ENCODE measurements at regions not wholly inside any gene's neighbourhood (a gene's known extent, or its start where the extent isn't known, plus 50 kb on each side); places are given as distances from the start of the nearest gene placed in this dataset.
"Not testable (repeated sequence)": the region's sequence is repeated elsewhere in the genome, so short reads cannot be mapped to it uniquely, and the experiment has no call there.

DNA sequence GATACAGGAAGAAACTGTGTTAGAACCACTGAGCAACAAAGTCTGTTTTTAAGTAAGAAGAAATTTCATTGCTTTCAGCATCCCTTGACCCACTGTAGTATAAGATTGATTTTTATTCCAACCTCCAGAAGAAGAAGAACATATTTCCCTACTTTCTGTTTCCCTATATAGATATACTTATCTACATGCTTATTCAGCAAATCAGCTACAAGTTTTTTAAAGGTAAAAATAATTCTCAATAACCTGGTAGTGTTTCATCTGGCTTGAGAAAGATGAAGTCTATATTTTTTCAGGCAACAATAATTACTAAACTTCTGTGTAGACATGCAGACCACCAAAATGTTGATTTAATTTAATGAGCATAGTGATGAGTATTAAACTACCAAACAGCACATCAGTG, 201.0 kb downstream of the OSTF1 start:
- no peak for DNase-seq

GRCh38 chr9:75299324-75299723, 211.0 kb downstream of the OSTF1 start:
- DNase-seq = no peak

GRCh38 chr9:75333624-75334023, 245.3 kb downstream of the OSTF1 start:
- DNase-seq = no peak

DNA sequence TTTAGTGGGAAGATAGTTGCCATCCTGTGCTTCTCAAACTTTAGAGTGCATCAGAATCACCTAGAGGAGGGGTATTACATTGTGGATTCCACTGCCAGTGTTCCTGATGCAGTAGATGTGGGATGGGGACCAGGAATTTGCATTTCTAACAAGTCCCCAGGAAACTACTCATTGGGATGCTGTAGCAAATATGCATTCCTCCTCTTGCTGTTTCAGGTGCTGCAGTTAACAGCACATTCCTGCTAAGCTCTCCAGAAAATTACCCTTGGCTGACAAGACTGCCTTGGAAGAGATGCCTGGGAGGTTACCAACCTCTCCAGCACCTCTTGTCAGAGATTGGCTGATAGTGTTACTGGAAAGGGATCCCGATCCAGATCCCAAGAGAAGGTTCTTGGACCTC, 270.5 kb downstream of the OSTF1 start:
- no peak for DNase-seq

DNA sequence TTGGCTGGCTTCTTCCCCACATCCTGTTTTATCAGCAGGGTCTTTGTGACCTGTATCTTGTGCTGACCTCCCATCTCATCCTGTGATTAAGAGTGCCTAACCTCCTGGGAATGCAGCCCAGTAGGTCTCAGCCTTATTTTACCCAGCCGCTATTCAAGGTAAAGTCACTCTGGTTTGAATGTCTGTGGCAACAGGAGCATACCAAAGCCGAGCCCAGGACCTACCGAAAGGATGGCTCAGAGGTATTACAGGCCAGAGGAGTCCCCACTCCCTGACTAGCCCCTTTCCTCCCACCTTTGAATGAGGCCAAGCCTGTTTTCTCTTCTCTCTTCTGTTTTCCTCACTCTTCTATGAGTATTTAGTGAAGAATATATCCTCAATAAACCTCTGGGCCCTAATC, 271.3 kb downstream of the OSTF1 start:
- DNase-seq = no peak

GRCh38 chr9:75360252-75360651, 271.9 kb downstream of the OSTF1 start:
- DNase-seq = no peak

- not testable (repeated sequence) for DNase-seq
Measured at GRCh38 chr9:75362446-75362845, 274.1 kb downstream of the OSTF1 start.

DNA sequence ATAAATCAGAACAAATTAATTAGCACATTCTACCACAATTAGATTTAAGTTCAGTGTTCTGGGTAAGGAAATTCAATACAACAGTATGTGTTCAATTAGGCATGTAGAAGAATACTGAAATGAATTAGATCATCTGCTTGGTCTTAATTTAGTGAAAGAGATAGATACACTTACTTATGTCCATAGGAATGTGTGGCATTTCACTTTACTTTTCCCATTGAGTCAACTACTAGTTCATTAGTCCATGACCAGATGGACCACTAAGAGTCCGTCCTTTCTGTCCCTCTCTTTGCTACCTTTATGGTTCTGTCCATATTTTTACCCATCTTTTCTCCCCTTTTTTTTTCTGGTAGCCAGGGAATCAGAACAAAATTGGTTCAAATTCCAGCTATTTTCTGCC, 276.9 kb downstream of the OSTF1 start:
- no peak for DNase-seq

- no peak for DNase-seq
Measured at GRCh38 chr9:75369989-75370388, 281.7 kb downstream of the OSTF1 start.

- no peak for DNase-seq
Measured at GRCh38 chr9:75372499-75373268, 284.4 kb downstream of the OSTF1 start.

GRCh38 chr9:75376680-75377254, 288.5 kb downstream of the OSTF1 start:
- no peak for DNase-seq

GRCh38 chr9:75378036-75378435, 289.7 kb downstream of the OSTF1 start:
- no peak for DNase-seq

DNA sequence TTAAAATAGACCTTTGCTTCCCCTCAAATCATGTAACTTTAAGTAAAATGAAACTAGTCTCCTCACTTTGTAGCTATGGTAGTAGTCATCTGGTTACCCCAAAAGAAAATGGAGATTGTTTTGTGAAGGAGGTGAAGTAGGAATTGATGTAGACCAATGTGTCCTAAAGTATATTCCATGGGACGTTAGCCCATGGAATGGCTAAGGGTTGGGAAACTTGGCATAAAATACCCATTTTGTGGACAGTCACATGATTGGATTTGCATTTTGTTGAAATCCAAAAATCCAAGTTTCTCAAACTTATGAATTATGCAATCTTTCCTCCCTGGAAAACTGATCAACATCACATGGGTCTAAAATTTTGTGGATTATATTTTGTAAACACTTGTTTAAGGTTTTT, 290.6 kb downstream of the OSTF1 start:
- no peak for DNase-seq

GRCh38 chr9:75382126-75382525, 293.8 kb downstream of the OSTF1 start:
- DNase-seq = no peak

GRCh38 chr9:75383420-75384034, 295.2 kb downstream of the OSTF1 start:
- not testable (repeated sequence) for DNase-seq

- DNase-seq = no peak
Measured at GRCh38 chr9:75385236-75385635, 296.9 kb downstream of the OSTF1 start.

DNA sequence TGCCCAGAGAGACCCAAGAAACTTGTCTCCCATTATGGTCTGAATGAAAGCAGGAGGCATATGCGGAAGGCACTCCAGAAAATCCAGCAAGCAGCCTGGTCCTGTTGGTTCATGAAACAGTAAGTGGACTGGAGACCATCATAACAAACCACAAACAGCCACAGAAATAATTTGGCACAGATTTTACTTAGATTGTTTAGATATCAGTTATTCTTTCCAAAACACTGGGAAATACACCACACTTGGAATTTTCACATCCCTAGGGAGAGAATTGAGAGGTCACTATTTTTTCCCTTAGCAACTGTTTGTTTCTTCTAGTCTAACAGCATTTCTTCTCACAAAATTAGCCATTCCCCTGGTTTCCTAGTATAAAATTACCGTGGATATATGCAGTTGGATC, 300.8 kb downstream of the OSTF1 start:
- no peak for DNase-seq

DNA sequence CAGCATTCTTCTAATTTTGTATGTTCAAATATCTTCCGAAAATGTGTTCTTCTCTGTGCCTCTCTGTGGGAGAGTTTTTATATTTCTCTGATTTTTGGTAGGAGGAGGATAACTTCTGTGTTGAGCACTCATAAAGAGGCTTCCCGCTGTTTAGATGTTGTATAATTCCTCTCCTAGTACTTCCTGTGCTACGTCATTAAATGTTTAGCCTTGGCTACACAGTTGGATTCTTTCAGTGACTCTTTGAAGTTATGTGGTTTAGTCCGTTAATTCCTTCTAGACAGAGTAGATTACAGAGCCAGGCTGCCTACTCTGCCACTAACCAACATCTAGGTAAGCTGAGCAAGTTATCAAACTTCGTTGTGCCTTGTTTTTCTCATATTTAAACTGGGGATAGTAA, 302.6 kb downstream of the OSTF1 start:
- no peak for DNase-seq

DNA sequence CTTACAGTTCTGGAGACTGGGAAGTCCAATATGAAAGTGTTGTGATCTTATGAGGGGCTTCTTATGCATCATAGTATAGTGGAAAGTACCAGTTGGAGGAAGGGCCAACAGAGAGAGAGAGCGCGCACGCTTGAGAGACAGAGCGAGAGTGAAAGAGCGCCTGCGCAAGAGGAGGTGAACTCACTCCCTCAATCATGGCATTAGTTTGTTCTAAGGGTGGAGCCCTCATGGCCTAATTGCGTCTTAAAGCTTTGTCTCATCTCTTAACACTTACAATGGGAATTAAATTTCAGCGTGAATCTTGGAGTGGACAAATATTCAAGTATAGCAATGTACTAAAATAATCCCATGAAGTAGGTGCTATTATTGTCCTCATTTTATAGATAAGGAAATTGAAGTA, 303.2 kb downstream of the OSTF1 start:
- DNase-seq = no peak

DNA sequence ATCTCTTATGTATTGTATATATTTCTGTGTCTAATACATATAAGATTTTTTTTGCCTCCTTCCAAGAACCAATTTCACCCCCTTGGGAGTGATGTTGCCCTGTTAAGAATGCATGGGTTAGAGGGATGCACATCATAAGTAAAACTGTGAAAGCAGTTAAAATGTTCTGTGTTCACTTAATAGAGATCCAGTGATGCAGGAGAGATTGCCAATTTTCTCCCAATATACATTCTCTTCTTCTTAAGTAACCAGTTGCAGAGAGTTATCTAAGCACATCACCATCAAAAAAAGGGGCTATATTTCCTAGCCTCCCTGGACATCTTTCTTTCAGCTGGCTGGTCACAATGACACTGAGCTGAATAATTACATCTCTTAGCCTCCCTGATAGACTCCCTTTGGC, 307.0 kb downstream of the OSTF1 start:
- no peak for DNase-seq

GRCh38 chr9:75397836-75398235, 309.5 kb downstream of the OSTF1 start:
- DNase-seq = no peak

DNA sequence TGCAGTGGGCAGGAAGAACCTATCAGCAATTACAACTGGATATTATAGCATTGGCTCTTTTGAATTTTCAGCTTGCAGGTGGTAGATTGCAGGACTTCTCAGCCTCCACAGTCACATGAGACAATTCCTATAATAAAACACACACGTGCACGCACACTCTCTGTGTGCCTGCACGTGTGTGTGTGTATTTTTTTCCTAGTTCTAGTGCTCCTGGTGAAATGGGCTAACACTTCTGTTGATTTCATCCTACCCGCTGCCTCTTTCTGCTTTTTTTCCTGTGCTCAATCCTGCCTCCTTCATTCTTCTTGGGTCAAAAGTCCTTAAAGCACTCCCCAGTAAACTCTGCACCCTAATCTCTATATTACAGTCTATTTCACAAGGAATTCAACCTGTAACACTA, 320.1 kb downstream of the OSTF1 start:
- no peak for DNase-seq

DNA sequence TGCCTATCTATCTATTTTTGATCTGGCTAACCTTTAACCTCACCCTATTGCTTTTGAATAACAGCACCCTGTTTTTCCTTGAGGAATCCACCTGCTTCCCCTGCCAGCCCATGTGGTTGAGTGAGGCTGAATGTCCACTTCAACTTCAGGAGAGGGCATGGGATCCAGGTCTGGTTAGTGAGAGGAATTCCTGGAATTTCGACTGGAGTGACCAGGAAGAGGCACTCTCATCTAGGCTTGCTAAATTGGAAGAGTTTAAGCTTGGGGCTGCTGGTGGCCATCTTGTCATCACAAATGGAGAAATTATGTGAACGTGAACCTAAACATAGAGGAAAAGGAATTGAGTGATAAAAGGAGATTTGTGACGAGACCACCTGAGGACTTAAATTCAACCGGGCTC, 322.1 kb downstream of the OSTF1 start:
- DNase-seq = no peak

DNA sequence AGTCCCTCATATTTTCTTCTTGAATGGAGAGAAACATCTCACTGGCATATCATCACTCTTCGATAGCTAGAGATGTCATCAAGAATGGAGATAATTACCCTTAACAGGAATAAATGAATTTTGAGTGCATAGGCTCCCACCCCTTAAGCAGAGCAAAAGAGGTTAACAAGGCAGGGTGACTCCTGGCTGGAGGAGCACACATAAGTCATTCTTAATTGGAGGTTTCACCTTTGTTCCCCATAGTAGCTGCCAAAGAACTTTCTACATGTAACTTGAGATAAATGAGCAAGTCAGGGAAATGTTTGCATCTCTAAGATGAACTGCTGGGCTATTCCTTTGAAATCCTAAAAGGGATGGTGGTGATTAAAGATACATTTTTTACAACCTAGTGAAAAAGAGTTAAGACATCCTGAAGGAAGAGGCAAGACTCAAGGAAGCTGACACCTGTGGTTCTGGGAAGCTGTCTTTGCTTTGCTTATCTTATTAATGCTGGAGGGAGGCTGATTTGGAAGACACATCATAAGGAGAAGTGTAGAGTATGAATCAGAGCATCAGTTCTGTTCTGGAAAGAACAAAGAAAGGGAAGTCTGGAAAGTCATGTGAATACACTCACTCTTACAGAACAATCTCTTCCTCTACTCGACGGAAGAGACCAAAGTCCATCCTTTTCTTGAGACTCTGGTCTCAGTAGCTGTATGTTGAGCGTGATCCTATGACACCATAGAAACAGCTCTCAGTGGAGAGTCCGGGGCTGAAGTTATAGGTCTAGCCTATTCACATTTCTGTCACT, 326.3 kb downstream of the OSTF1 start:
- DNase-seq = no peak
